Neural crest cell (in vitro differentiated cells): ENCODE measurements at regions not wholly inside any gene's neighbourhood (a gene's known extent, or its start where the extent isn't known, plus 50 kb on each side); places are given as distances from the start of the nearest gene placed in this dataset.
A peak's percentile ranks its signal among the peaks of the same experiment; 100 is the strongest.

Experiments
- DNase-seq: peaks from one replicate; pipeline ENCODE4 v3.0.0; 2021; ENCODE audit warnings: low read depth, mixed read lengths, low spot score
- H3K27ac Mint-ChIP-seq: one replicate; pipeline ENCODE4 v1.8.0; 2021; ENCODE audit warnings: mild to moderate bottlenecking, mixed read lengths; ENCODE audit not compliant: unreplicated experiment
- H3K27me3 Mint-ChIP-seq: 2 replicates; pipeline ENCODE4 v1.8.0; 2021; ENCODE audit warnings: low read depth, mild to moderate bottlenecking, mixed read lengths
- H3K36me3 Mint-ChIP-seq: 2 replicates; pipeline ENCODE4 v1.8.0; 2021; ENCODE audit warnings: low read depth, mild to moderate bottlenecking, mixed read lengths
- H3K4me1 Mint-ChIP-seq: 2 replicates; pipeline ENCODE4 v1.8.0; 2021; ENCODE audit warnings: mixed read lengths
- H3K4me3 Mint-ChIP-seq: one replicate; pipeline ENCODE4 v1.8.0; 2021; ENCODE audit warnings: mild to moderate bottlenecking, mixed read lengths
- H3K9me3 Mint-ChIP-seq: 2 replicates; pipeline ENCODE4 v1.8.0; 2021; ENCODE audit warnings: mixed read lengths
- CTCF ChIP-seq: fragments of 200-600 bp; sonication (generic); conservative IDR thresholded peaks from 2 replicates; pipeline ENCODE4 v1.5.0; 2021; ENCODE audit warnings: antibody characterized with exemption, mild to moderate bottlenecking

- TF ChIP-seq CTCF, result no peak
- peaks cover 2% of the 10 kb centered on the region for H3K36me3 Mint-ChIP-seq
- no peak for DNase-seq
- H3K9me3 Mint-ChIP-seq, result peaks cover 24% of the 10 kb centered on the region
- no peaks in the 10 kb centered on the region for H3K4me1 Mint-ChIP-seq
- no peak overlapping the region for H3K27ac Mint-ChIP-seq
- H3K27me3 Mint-ChIP-seq, result no peaks in the 10 kb centered on the region
- no peak overlapping the region for H3K4me3 Mint-ChIP-seq
Measured at GRCh38 chr18:75483662-75484061, 56.2 kb upstream of the SMIM21 start.

GRCh38 chr18:75482880-75483279, 55.4 kb upstream of the SMIM21 start:
- Mint-ChIP-seq H3K27me3 (no peaks in the 10 kb centered on the region), H3K36me3 (peaks cover 2% of the 10 kb centered on the region), H3K9me3 (peaks cover 24% of the 10 kb centered on the region), H3K4me3 (no peak overlapping the region), H3K4me1 (no peaks in the 10 kb centered on the region), H3K27ac (no peak overlapping the region)
- no peak for DNase-seq
- no peak for TF ChIP-seq CTCF

GRCh38 chr18:75480487-75480886, 53.0 kb upstream of the SMIM21 start:
- Mint-ChIP-seq H3K4me1 (no peaks in the 10 kb centered on the region), H3K36me3 (peaks cover 2% of the 10 kb centered on the region), H3K27ac (no peak overlapping the region), H3K4me3 (no peak overlapping the region), H3K27me3 (no peaks in the 10 kb centered on the region), H3K9me3 (peaks cover 19% of the 10 kb centered on the region)
- no peak for DNase-seq
- TF ChIP-seq CTCF, result no peak

GRCh38 chr18:75478996-75479880, 51.7 kb upstream of the SMIM21 start:
- H3K4me3 Mint-ChIP-seq, result no peak overlapping the region
- DNase-seq, result no peak
- H3K4me1 Mint-ChIP-seq, result no peaks in the 10 kb centered on the region
- H3K9me3 Mint-ChIP-seq, result peaks cover 16% of the 10 kb centered on the region
- H3K27ac Mint-ChIP-seq, result no peak overlapping the region
- H3K27me3 Mint-ChIP-seq, result no peaks in the 10 kb centered on the region
- TF ChIP-seq CTCF, result peak; percentile 73
- peaks cover 2% of the 10 kb centered on the region for H3K36me3 Mint-ChIP-seq

- H3K4me3 Mint-ChIP-seq, result no peak overlapping the region
- no peaks in the 10 kb centered on the region for H3K36me3 Mint-ChIP-seq
- DNase-seq, result no peak
- no peaks in the 10 kb centered on the region for H3K4me1 Mint-ChIP-seq
- H3K27me3 Mint-ChIP-seq, result no peaks in the 10 kb centered on the region
- H3K27ac Mint-ChIP-seq, result no peak overlapping the region
- no peak for TF ChIP-seq CTCF
- peaks cover 7% of the 10 kb centered on the region for H3K9me3 Mint-ChIP-seq
Measured at GRCh38 chr18:75477900-75478299, 50.4 kb upstream of the SMIM21 start.
